Uterus (tissue), 2 donors: ENCODE measurements at regions not wholly inside any gene's neighbourhood (a gene's known extent, or its start where the extent isn't known, plus 50 kb on each side); places are given as distances from the start of the nearest gene placed in this dataset.

Experiments used
- CTCF ChIP-seq, 4 experiments: fragments of 200-600 bp in 2 of 4; fragments of 450-650 bp in 2 of 4; sonication (generic) in 2 of 4; IDR thresholded peaks; one replicate each; pipeline ENCODE4 v1.5.1; 2016 to 2019; ENCODE audit warnings: antibody characterized with exemption in 4 of 4, mild to moderate bottlenecking in 2 of 4, moderate library complexity in 1 of 4
- POLR2A ChIP-seq, 2 donors: fragments of 450-650 bp; IDR thresholded peaks; one replicate each; pipeline ENCODE4 v1.6.1; 2016; ENCODE audit warnings: antibody characterized with exemption in 2 of 2, mild to moderate bottlenecking in 1 of 2, moderate library complexity in 1 of 2

GRCh38 chr5:89081360-89081759 lies 198.4 kb upstream of the MEF2C start:
- TF ChIP-seq CTCF (IDR thresholded peaks at IDR 0.05) (no peak), POLR2A (IDR thresholded peaks at IDR 0.05) (no peak)
